GM23338 (cell line): ENCODE measurements at regions not wholly inside any gene's neighbourhood (a gene's known extent, or its start where the extent isn't known, plus 50 kb on each side); places are given as distances from the start of the nearest gene placed in this dataset.

Experiments used
- CREB1 ChIP-seq: fragments of 250-450 bp; sonication (Bioruptor Pico); IDR thresholded peaks from 2 replicates; pipeline ENCODE4 v1.5.0; 2020; ENCODE audit warnings: low read depth, mild to moderate bottlenecking, moderate library complexity
- CTCF ChIP-seq, 2 experiments: fragments of 200-600 bp in 1 of 2; sonication (generic) in 1 of 2; conservative IDR thresholded peaks; 2 replicates each; pipeline versions ENCODE4 v1.5.1 to v1.6.1; 2016 to 2017; ENCODE audit warnings: antibody characterized with exemption in 2 of 2, low read depth in 2 of 2, mild to moderate bottlenecking in 2 of 2, moderate library complexity in 1 of 2
- ETS1 ChIP-seq: IDR thresholded peaks from 2 replicates; pipeline ENCODE4 v1.6.1; 2016; ENCODE audit warnings: antibody characterized with exemption
- EZH2 ChIP-seq: fragments of 200-600 bp; sonication (generic); IDR thresholded peaks from one replicate; pipeline ENCODE4 v1.8.0; 2017; ENCODE audit warnings: antibody characterized with exemption, mild to moderate bottlenecking, low read depth; ENCODE audit not compliant: unreplicated experiment
- EZH2phosphoT487 ChIP-seq: fragments of 200-600 bp; sonication (generic); IDR thresholded peaks from one replicate; pipeline ENCODE4 v1.8.1; 2018; ENCODE audit warnings: antibody characterized with exemption; ENCODE audit not compliant: unreplicated experiment
- JUNB ChIP-seq: IDR thresholded peaks from one replicate; pipeline ENCODE4 v1.6.1; 2016; ENCODE audit warnings: antibody characterized with exemption; ENCODE audit not compliant: unreplicated experiment
- POLR2AphosphoS5 ChIP-seq: IDR thresholded peaks from 2 replicates; pipeline ENCODE4 v1.6.1; 2016; ENCODE audit warnings: antibody characterized with exemption, low read depth
- REST ChIP-seq: IDR thresholded peaks from one replicate; pipeline ENCODE4 v1.6.1; 2018; ENCODE audit warnings: antibody characterized with exemption; ENCODE audit not compliant: unreplicated experiment

- TF ChIP-seq EZH2 (no peak), JUNB (no peak), CTCF (conservative IDR thresholded peaks at IDR 0.05; ENCODE audit: low read depth in 2 of 2) (no peak), EZH2phosphoT487 (no peak), REST (no peak), CREB1 (no peak), POLR2AphosphoS5 (no peak), ETS1 (no peak)
Measured at GRCh38 chr9:29647451-29647850, 2074.2 kb upstream of the C9orf72 start.
